ENCODE measurements at regions not wholly inside any gene's neighbourhood (a gene's known extent, or its start where the extent isn't known, plus 50 kb on each side); places are given as distances from the start of the nearest gene placed in this dataset.

- no peak for DNase-seq (ENCODE audit: low read depth)
- TF ChIP-seq CTCF (IDR thresholded peaks at IDR 0.05; ENCODE audit: low read depth, low read length, missing control alignments): no peak
- in situ Hi-C loops (cut with HindIII; ENCODE audit: low sequenced_read_pairs): no loop called here
- no peak overlapping the region for H3K4me3 ChIP-seq (ENCODE audit: low read depth, low read length)
These were observed 483.2 kb downstream of the TLR4 start for GRCh38 chr9:118187408-118187807.

- TF ChIP-seq CTCF (IDR thresholded peaks at IDR 0.05; ENCODE audit: low read depth, low read length, missing control alignments): no peak
- in situ Hi-C loops (cut with HindIII; ENCODE audit: low sequenced_read_pairs): no loop called here
- H3K4me3 ChIP-seq (ENCODE audit: low read depth, low read length): no peak overlapping the region
- no peak for DNase-seq (ENCODE audit: low read depth)
These were observed 485.4 kb downstream of the TLR4 start for GRCh38 chr9:118189615-118190014.

- DNase-seq (ENCODE audit: low read depth): no peak
- in situ Hi-C loops (cut with HindIII; ENCODE audit: low sequenced_read_pairs): no loop called here
- no peak for TF ChIP-seq CTCF (IDR thresholded peaks at IDR 0.05; ENCODE audit: low read depth, low read length, missing control alignments)
- no peak overlapping the region for H3K4me3 ChIP-seq (ENCODE audit: low read depth, low read length)
These were observed 488.6 kb downstream of the TLR4 start for GRCh38 chr9:118192807-118193206.

GRCh38 chr9:118209343-118209742 lies 505.1 kb downstream of the TLR4 start:
- TF ChIP-seq CTCF (IDR thresholded peaks at IDR 0.05; ENCODE audit: low read depth, low read length, missing control alignments): no peak
- no peak overlapping the region for H3K4me3 ChIP-seq (ENCODE audit: low read depth, low read length)
- no peak for DNase-seq (ENCODE audit: low read depth)
- in situ Hi-C loops (cut with HindIII; ENCODE audit: low sequenced_read_pairs): no loop called here

GRCh38 chr9:118215549-118215948 lies 511.3 kb downstream of the TLR4 start:
- H3K4me3 ChIP-seq (ENCODE audit: low read depth, low read length): no peak overlapping the region
- no peak for TF ChIP-seq CTCF (IDR thresholded peaks at IDR 0.05; ENCODE audit: low read depth, low read length, missing control alignments)
- in situ Hi-C loops (cut with HindIII; ENCODE audit: low sequenced_read_pairs): no loop called here
- no peak for DNase-seq (ENCODE audit: low read depth)

GRCh38 chr9:118222375-118222774 lies 518.2 kb downstream of the TLR4 start:
- in situ Hi-C loops (cut with HindIII; ENCODE audit: low sequenced_read_pairs): no loop called here
- no peak for DNase-seq (ENCODE audit: low read depth)
- no peak for TF ChIP-seq CTCF (IDR thresholded peaks at IDR 0.05; ENCODE audit: low read depth, low read length, missing control alignments)
- H3K4me3 ChIP-seq (ENCODE audit: low read depth, low read length): no peak overlapping the region

- no peak for TF ChIP-seq CTCF (IDR thresholded peaks at IDR 0.05; ENCODE audit: low read depth, low read length, missing control alignments)
- in situ Hi-C loops (cut with HindIII; ENCODE audit: low sequenced_read_pairs): no loop called here
- no peak for DNase-seq (ENCODE audit: low read depth)
- no peak overlapping the region for H3K4me3 ChIP-seq (ENCODE audit: low read depth, low read length)
These were observed 518.9 kb downstream of the TLR4 start for GRCh38 chr9:118223111-118223510.
